ENCODE measurements at regions not wholly inside any gene's neighbourhood (a gene's known extent, or its start where the extent isn't known, plus 50 kb on each side); places are given as distances from the start of the nearest gene placed in this dataset.

DNA sequence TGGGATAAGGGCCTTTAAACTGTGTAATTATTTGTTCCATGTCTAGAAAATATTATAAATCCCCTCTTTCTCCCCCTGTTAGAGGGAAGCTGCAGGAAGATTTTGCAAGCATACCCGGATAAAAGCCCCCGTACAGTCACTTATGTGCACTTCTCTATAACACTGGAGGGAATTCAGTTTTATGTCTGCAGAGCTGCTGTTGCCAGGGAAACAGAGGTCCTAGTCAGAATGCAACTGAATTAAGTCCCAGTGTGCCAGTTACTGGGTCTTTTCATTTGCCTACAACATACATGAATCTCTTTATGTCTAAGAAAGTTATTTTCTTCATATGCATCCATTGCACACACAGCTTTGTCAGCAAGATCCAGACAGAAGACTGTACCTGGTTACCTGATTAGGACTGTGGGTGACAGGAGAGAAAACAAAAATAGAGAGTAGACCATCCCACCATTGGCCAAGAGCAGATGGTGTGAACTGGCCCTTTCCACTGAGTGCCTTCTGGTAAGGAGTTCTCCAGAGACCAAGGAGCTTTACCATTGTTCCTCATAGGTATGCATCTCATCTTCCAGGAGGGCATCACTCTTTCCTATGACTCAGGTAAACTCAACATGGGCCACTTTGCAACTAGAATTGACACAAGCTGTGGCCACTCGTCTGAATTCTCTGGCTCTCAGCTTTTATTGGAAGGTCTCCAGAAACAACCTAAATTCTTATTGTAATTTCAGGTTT, 180.8 kb upstream of the PHACTR1 start:
- no peak for TF ChIP-seq CTCF (IDR thresholded peaks at IDR 0.05; ENCODE audit: insufficient read depth, low read length, poor library complexity, severe bottlenecking)
- no peak for TF ChIP-seq EZH2phosphoT487 (conservative IDR thresholded peaks at IDR 0.05; ENCODE audit: low read length)
